GM23338 (cell line): ENCODE measurements at regions not wholly inside any gene's neighbourhood (a gene's known extent, or its start where the extent isn't known, plus 50 kb on each side); places are given as distances from the start of the nearest gene placed in this dataset.

Experiments
- CREB1 ChIP-seq: fragments of 250-450 bp; sonication (Bioruptor Pico); IDR thresholded peaks from 2 replicates; pipeline ENCODE4 v1.5.0; 2020; ENCODE audit warnings: low read depth, mild to moderate bottlenecking, moderate library complexity
- EZH2 ChIP-seq: fragments of 200-600 bp; sonication (generic); IDR thresholded peaks from one replicate; pipeline ENCODE4 v1.8.0; 2017; ENCODE audit warnings: antibody characterized with exemption, mild to moderate bottlenecking, low read depth; ENCODE audit not compliant: unreplicated experiment
- EZH2phosphoT487 ChIP-seq: fragments of 200-600 bp; sonication (generic); IDR thresholded peaks from one replicate; pipeline ENCODE4 v1.8.1; 2018; ENCODE audit warnings: antibody characterized with exemption; ENCODE audit not compliant: unreplicated experiment
- JUNB ChIP-seq: IDR thresholded peaks from one replicate; pipeline ENCODE4 v1.6.1; 2016; ENCODE audit warnings: antibody characterized with exemption; ENCODE audit not compliant: unreplicated experiment
- POLR2AphosphoS5 ChIP-seq: IDR thresholded peaks from 2 replicates; pipeline ENCODE4 v1.6.1; 2016; ENCODE audit warnings: antibody characterized with exemption, low read depth
- TF ChIP-seq, protein P1 (sequence below), 2 experiments: fragments of 200-600 bp in 1 of 2; sonication (generic) in 1 of 2; conservative IDR thresholded peaks; 2 replicates each; pipeline versions ENCODE4 v1.5.1 to v1.6.1; 2016 to 2017; ENCODE audit warnings: antibody characterized with exemption in 2 of 2, low read depth in 2 of 2, mild to moderate bottlenecking in 2 of 2, moderate library complexity in 1 of 2

DNA sequence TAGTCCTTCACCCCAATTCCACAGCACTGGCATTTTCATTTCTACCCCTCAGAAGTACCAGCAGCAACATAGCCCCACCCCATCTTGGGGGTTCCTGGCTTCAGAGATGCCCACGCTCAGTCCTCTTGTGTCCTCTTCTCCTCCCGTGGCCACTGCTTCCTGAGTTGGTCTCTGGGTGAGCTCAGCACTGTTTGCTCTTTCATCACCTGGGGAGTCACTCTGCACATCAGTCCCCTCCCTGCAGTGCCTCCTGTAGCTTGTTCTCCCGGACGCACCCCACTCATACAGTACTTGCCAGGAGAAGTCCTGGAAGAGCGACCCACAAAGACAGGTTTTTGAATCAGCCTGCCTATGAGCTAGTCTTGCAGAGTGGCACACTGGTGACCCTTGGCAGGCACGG lies 63.8 kb downstream of the GSC start:
- TF ChIP-seq JUNB (no peak), CREB1 (CRISPR knock-in tag) (no peak), EZH2phosphoT487 (no peak), POLR2AphosphoS5 (no peak), EZH2 (no peak)
- TF ChIP-seq, protein P1, sequence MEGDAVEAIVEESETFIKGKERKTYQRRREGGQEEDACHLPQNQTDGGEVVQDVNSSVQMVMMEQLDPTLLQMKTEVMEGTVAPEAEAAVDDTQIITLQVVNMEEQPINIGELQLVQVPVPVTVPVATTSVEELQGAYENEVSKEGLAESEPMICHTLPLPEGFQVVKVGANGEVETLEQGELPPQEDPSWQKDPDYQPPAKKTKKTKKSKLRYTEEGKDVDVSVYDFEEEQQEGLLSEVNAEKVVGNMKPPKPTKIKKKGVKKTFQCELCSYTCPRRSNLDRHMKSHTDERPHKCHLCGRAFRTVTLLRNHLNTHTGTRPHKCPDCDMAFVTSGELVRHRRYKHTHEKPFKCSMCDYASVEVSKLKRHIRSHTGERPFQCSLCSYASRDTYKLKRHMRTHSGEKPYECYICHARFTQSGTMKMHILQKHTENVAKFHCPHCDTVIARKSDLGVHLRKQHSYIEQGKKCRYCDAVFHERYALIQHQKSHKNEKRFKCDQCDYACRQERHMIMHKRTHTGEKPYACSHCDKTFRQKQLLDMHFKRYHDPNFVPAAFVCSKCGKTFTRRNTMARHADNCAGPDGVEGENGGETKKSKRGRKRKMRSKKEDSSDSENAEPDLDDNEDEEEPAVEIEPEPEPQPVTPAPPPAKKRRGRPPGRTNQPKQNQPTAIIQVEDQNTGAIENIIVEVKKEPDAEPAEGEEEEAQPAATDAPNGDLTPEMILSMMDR (conservative IDR thresholded peaks at IDR 0.05; ENCODE audit: low read depth in 2 of 2): no peak
